A549 (cell line): ENCODE measurements at regions not wholly inside any gene's neighbourhood (a gene's known extent, or its start where the extent isn't known, plus 50 kb on each side); places are given as distances from the start of the nearest gene placed in this dataset.

Experiments
- CHD2 ChIP-seq: fragments of 150-350 bp; IDR thresholded peaks from 2 replicates; pipeline ENCODE4 v1.6.1; 2014; ENCODE audit warnings: low read length; ENCODE audit not compliant: partially characterized antibody
- EP300 ChIP-seq, 2 experiments: fragments of >200 bp; sonication (Bioruptor Twin); formaldehyde crosslinking; IDR thresholded peaks; 2 replicates in 1 of 2; 3 replicates in 1 of 2; pipeline ENCODE4 v1.6.1; 2016 to 2017
- MAFK ChIP-seq: fragments of 450-650 bp; IDR thresholded peaks from 2 replicates; pipeline ENCODE4 v1.6.1; 2014; ENCODE audit not compliant: partially characterized antibody
- NFE2L2 ChIP-seq: fragments of 150-350 bp; conservative IDR thresholded peaks from 2 replicates; pipeline ENCODE4 v1.6.1; 2014; ENCODE audit warnings: low read length
- POLR2A ChIP-seq: IDR thresholded peaks from 2 replicates; pipeline ENCODE4 v1.6.1; 2012; ENCODE audit warnings: mild to moderate bottlenecking, low read length
- RAD21 ChIP-seq, 2 experiments: fragments of >200 bp in 1 of 2; sonication (Bioruptor Twin) in 1 of 2; formaldehyde crosslinking in 1 of 2; IDR thresholded peaks in 1 of 2; conservative IDR thresholded peaks in 1 of 2; 2 replicates in 1 of 2; 3 replicates in 1 of 2; pipeline ENCODE4 v1.6.1; 2012 to 2018; ENCODE audit warnings: inconsistent platforms in 1 of 2
- RCOR1 ChIP-seq: fragments of 150-350 bp; IDR thresholded peaks from 2 replicates; pipeline ENCODE4 v1.6.1; 2014; ENCODE audit warnings: antibody characterized with exemption, low read length, low read depth
- TF ChIP-seq, protein P1 (sequence below): IDR thresholded peaks from 2 replicates; pipeline ENCODE4 v1.6.1; 2012
- TF ChIP-seq, protein P2 (sequence below): IDR thresholded peaks from 2 replicates; pipeline ENCODE4 v1.6.1; 2012
- TF ChIP-seq, protein P3 (sequence below): fragments of >200 bp; sonication (Bioruptor Twin); formaldehyde crosslinking; IDR thresholded peaks from 3 replicates; pipeline ENCODE4 v1.5.1; 2016

DNA sequence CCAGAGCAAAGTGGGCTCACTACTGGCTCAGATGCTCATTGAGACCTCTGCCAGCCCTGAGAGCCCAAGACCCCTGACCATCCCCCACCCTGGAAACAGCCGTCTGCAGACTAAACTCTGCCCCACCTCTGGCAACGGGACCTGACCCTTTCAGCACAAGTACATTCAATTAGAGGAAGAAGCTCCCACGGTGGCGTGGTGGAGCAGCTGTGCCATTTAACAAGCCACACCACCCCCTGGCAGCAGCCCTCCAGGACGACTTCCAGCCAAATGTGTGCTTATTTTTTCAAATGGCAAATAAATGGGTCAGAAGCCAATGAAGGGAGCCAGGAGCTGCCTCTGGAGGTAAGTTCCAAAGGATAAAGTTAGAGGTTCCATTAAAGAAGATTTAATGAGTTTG, 226.7 kb downstream of the NPHP4 start:
- TF ChIP-seq POLR2A (no peak), MAFK (no peak), EP300 (IDR thresholded peaks at IDR 0.05) (no peak), CHD2 (no peak), RAD21 (conservative IDR thresholded peaks at IDR 0.05 in 1 of 2, IDR thresholded peaks at IDR 0.05 in 1 of 2) (no peak), NFE2L2 (no peak), RCOR1 (no peak)
- TF ChIP-seq, protein P1, sequence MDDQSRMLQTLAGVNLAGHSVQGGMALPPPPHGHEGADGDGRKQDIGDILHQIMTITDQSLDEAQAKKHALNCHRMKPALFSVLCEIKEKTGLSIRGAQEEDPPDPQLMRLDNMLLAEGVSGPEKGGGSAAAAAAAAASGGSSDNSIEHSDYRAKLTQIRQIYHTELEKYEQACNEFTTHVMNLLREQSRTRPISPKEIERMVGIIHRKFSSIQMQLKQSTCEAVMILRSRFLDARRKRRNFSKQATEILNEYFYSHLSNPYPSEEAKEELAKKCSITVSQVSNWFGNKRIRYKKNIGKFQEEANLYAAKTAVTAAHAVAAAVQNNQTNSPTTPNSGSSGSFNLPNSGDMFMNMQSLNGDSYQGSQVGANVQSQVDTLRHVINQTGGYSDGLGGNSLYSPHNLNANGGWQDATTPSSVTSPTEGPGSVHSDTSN = no peak
- TF ChIP-seq, protein P2, sequence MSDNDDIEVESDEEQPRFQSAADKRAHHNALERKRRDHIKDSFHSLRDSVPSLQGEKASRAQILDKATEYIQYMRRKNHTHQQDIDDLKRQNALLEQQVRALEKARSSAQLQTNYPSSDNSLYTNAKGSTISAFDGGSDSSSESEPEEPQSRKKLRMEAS = no peak
- TF ChIP-seq, protein P3, sequence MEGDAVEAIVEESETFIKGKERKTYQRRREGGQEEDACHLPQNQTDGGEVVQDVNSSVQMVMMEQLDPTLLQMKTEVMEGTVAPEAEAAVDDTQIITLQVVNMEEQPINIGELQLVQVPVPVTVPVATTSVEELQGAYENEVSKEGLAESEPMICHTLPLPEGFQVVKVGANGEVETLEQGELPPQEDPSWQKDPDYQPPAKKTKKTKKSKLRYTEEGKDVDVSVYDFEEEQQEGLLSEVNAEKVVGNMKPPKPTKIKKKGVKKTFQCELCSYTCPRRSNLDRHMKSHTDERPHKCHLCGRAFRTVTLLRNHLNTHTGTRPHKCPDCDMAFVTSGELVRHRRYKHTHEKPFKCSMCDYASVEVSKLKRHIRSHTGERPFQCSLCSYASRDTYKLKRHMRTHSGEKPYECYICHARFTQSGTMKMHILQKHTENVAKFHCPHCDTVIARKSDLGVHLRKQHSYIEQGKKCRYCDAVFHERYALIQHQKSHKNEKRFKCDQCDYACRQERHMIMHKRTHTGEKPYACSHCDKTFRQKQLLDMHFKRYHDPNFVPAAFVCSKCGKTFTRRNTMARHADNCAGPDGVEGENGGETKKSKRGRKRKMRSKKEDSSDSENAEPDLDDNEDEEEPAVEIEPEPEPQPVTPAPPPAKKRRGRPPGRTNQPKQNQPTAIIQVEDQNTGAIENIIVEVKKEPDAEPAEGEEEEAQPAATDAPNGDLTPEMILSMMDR = no peak
